EL (cell line): ENCODE measurements at regions not wholly inside any gene's neighbourhood (a gene's known extent, or its start where the extent isn't known, plus 50 kb on each side); places are given as distances from the start of the nearest gene placed in this dataset.

Experiments
- DNase-seq: peaks from one replicate; pipeline ENCODE4 v3.0.0-alpha.2; 2016

- DNase-seq: no peak
Observed at GRCh38 chr22:27019827-27020226, 362.4 kb downstream of the MIAT start.

GRCh38 chr22:27022274-27022895, 365.0 kb downstream of the MIAT start:
- DNase-seq: no peak

DNA sequence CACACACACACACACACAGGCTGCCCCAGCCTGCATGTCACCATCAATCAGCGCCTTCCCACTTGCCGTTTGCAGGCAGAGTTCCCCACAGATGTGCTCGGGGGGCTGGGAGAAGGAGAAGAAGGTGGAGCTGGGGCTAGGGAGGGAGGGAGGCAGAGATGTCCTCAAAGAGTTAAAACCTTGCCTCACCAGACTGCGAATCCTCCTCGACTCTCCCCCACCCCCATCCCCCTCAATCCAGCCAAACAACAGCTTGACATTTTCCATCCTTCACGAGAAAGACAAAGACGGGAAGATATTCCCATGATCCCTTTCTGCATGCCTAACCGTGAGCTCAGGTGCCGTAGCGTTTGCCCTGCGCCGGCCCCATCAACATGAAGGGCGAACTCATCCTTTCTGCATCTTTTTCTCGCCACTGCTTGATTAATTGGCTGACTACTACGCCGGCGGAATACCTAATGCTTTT, 365.5 kb downstream of the MIAT start:
- DNase-seq: no peak

GRCh38 chr22:27023591-27023990, 366.2 kb downstream of the MIAT start:
- no peak for DNase-seq

DNA sequence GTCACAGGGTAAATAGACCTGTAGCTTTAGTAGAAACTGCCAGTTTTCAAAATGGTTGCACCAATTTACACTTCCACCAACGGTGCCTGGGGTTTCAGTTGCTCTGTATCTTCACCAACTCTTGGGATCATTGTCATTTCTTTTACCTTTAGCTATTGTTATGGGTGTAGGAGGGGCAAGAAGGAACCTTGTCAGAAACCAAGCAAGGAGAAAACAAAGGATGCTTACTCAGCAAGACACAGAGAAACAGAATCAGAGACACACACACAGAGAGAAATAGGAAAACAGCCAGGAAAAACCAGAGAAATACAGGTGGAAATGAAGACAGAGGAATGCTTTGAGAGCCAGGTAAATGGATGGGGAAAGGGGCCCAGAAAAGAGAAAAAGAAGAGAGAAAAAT, 367.6 kb downstream of the MIAT start:
- no peak for DNase-seq

- DNase-seq: no peak
Observed at GRCh38 chr22:27028093-27028492, 370.7 kb downstream of the MIAT start.

- no peak for DNase-seq
Observed at GRCh38 chr22:27029584-27030130, 372.3 kb downstream of the MIAT start.

- no peak for DNase-seq
Observed at GRCh38 chr22:27032091-27032761, 374.8 kb downstream of the MIAT start.

- DNase-seq: no peak
Observed at GRCh38 chr22:27041745-27042310, 384.4 kb downstream of the MIAT start.

DNA sequence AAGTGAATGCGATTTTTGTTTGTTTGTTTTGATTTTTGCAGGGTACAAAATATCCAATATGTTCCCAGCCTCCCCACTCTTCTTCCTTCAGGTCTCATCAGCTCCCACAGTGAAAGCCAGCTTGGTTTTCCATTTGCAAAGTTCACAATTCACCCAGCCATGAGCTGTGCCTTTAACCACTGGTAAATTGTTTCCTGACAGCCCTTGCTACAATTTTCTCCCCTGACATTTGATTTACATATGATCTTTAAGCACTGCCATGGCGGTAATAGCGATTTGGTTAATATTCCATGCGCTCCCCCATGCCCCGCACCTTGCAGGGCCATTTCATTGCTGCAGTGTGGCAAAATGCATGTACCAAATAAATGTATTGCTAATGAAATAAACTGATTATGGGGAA, 385.9 kb downstream of the MIAT start:
- DNase-seq: no peak

GRCh38 chr22:27045103-27045947, 387.9 kb downstream of the MIAT start:
- peak; percentile 70 for DNase-seq

GRCh38 chr22:27046086-27046485, 388.7 kb downstream of the MIAT start:
- no peak for DNase-seq

- no peak for DNase-seq
Observed at GRCh38 chr22:27046603-27047002, 389.2 kb downstream of the MIAT start.

- no peak for DNase-seq
Observed at GRCh38 chr22:27050771-27051170, 393.4 kb downstream of the MIAT start.

GRCh38 chr22:27051407-27051806, 394.0 kb downstream of the MIAT start:
- no peak for DNase-seq

DNA sequence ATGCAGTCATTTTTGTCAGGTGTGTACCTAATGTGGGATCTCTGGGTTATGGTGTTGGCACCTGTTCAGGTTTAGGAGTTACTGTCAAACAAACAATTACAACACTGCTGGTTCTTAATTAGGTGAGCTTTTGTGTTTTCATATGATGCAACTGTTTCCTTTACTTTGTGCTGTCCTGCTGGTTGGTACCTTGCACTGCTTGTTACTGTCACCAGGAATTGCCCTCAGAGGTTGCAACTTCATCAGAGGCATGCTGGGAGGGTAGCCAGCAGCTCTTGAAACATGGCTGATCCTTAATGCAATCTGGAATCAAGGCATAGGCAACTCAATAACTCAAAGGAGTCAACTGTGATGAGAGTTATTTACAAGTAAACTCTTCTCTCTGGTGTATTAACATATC, 400.3 kb downstream of the MIAT start:
- no peak for DNase-seq

GRCh38 chr22:27060190-27060589, 402.8 kb downstream of the MIAT start:
- DNase-seq: no peak

DNA sequence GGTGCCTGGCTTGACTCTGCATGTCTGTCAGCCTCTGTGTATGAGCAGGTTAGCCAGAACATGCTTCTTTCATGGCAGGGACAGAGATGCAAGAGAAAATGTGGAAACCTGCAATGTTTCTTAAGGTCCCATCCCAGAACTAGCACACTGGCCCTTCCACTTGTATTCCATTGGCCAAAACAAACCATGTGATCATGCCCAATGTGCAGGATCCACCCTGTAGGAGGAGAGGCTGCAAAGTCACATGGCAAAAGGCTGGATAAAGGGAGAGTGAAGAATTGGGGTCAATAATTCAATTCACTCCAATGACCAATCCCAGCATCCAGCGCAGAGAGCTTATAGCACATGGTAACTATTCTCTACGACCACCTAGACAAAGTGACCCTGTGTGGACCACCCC, 405.5 kb downstream of the MIAT start:
- DNase-seq: no peak

- no peak for DNase-seq
Observed at GRCh38 chr22:27063406-27063805, 406.0 kb downstream of the MIAT start.

DNA sequence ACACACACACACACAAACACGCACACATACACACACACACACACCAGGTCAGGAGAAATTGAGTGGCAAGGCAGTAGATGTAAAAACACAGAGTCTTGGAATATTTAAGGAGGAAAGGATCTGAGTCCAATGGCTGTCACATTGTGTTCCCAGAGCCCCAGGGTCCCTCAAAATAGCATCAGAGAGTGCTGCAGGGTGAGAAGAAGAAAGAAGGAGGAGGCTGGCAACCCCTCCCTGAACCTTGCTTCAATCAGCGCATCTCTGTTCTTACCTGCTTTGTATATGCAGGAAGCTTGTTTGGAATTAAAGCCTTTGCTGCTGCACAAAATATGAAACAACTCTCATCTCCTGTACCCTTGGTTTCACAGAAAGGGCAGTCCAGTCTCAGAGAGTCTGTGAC, 406.5 kb downstream of the MIAT start:
- DNase-seq: no peak

GRCh38 chr22:27064386-27064785, 407.0 kb downstream of the MIAT start:
- DNase-seq: no peak

DNA sequence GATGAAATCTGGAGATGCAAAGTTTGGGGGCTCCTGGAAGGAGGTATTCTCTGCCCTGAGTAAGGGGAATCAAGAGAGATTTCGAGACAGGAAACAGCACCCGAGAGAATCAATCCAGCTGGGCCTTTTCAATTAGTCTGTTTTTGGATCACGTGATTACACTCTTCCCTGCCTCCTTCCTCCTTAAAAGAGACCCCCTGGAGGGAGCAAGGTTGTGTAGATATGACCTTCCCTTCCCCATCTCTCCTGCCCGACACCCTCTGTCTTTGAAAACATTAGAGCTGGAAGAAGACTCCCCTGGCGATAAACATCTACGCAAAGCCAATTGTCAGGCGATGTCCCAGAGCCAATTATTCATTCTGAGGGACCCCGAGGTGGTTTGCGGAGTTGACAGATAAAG, 407.9 kb downstream of the MIAT start:
- no peak for DNase-seq

- no peak for DNase-seq
Observed at GRCh38 chr22:27066856-27067255, 409.5 kb downstream of the MIAT start.
